Panc1 (cell line): ENCODE measurements at regions not wholly inside any gene's neighbourhood (a gene's known extent, or its start where the extent isn't known, plus 50 kb on each side); places are given as distances from the start of the nearest gene placed in this dataset.

ENCODE experiments used
- ATAC-seq: fragments of 200-7000 bp; cut with Tn5 transposase; 2 replicates; pipeline ENCODE4 v1.9.1; 2020; ENCODE audit warnings: mild to moderate bottlenecking, moderate library complexity
- BruUV-seq: library from RNA; stranded (reverse); fragments of 400-500 nt; replicated peaks from 2 replicates; lab custom pipeline; 2021; lab: Mats Ljungman, UMichigan
- CTCF ChIA-PET: fragments of 300-600 bp; sonication (Branson Sonifier 250); formaldehyde crosslinking; loops from one replicate; lab custom pipeline; 2022; ENCODE audit warnings: antibody characterized with exemption; lab: Charles Lee
- POLR2A ChIA-PET: fragments of 300-600 bp; sonication (Branson Sonifier 250); formaldehyde crosslinking; loops from one replicate; lab custom pipeline; 2022; ENCODE audit warnings: antibody characterized with exemption; lab: Charles Lee
- DNase-seq: peaks from one replicate; pipeline ENCODE4 v3.0.0-alpha.2; 2010; ENCODE audit warnings: low read depth, low spot score
- H3K27ac ChIP-seq: 2 replicates; pipeline ENCODE4 v1.5.1; 2011; ENCODE audit warnings: mild to moderate bottlenecking, low read length, inconsistent platforms
- H3K27me3 ChIP-seq: fragments of 200-500 bp; sonication (Bioruptor generic); 2 replicates; pipeline ENCODE4 v1.6.0; 2014; ENCODE audit warnings: low read length, inconsistent platforms; ENCODE audit not compliant: control insufficient read depth, insufficient read depth
- H3K36me3 ChIP-seq: fragments of 200-500 bp; sonication (Bioruptor generic); 2 replicates; pipeline ENCODE4 v1.5.1; 2014; ENCODE audit warnings: inconsistent platforms, mild to moderate bottlenecking, low read length, moderate library complexity; ENCODE audit not compliant: control insufficient read depth, insufficient read depth
- H3K4me1 ChIP-seq: 2 replicates; pipeline ENCODE4 v1.5.1; 2011; ENCODE audit warnings: inconsistent platforms, mild to moderate bottlenecking, low read length, moderate library complexity; ENCODE audit not compliant: control insufficient read depth, insufficient read depth
- H3K4me3 ChIP-seq, 2 experiments: 2 replicates each; pipeline ENCODE4 v1.5.1; 2011 to 2012; ENCODE audit warnings: low read depth in 2 of 2, low read length in 2 of 2, mild to moderate bottlenecking in 2 of 2, inconsistent platforms in 1 of 2, moderate library complexity in 1 of 2
- H3K9me3 ChIP-seq: fragments of 200-500 bp; sonication (Bioruptor generic); 2 replicates; pipeline ENCODE4 v1.5.1; 2014; ENCODE audit warnings: low read depth, mild to moderate bottlenecking, inconsistent platforms, low read length, moderate library complexity; ENCODE audit not compliant: control insufficient read depth, insufficient read depth
- POLR2AphosphoS5 ChIP-seq: IDR thresholded peaks from 2 replicates; pipeline ENCODE4 v1.6.1; 2012; ENCODE audit warnings: mild to moderate bottlenecking, low read depth, low read length, moderate library complexity
- SIN3A ChIP-seq: IDR thresholded peaks from 2 replicates; pipeline ENCODE4 v1.6.1; 2012; ENCODE audit warnings: low read depth, mild to moderate bottlenecking, low read length, moderate library complexity, borderline replicate concordance; ENCODE audit not compliant: insufficient read depth
- TCF7L2 ChIP-seq: IDR thresholded peaks from 2 replicates; pipeline ENCODE4 v1.6.1; 2011; ENCODE audit warnings: mild to moderate bottlenecking, low read depth, low read length, inconsistent platforms
- in situ Hi-C: cut with HindIII; loops from 2 replicates; pipeline ENCODE4 v1.10.0; 2016; ENCODE audit warnings: low sequenced_read_pairs, low pct_unique_long_range_greater_than_20kb
- intact Hi-C: fragments of 100-400 bp; cut with micrococcal nuclease; formaldehyde crosslinking; loops from one replicate; pipeline ENCODE4 v1.10.0; 2022; ENCODE audit not compliant: unreplicated experiment
- TF ChIP-seq, protein P1 (sequence below): fragments of 450-650 bp; IDR thresholded peaks from 2 replicates; pipeline ENCODE4 v1.5.1; 2017; ENCODE audit warnings: mild to moderate bottlenecking
- TF ChIP-seq, protein P2 (sequence below), 2 experiments: IDR thresholded peaks; 2 replicates each; pipeline ENCODE4 v1.6.1; 2011 to 2012; ENCODE audit warnings: low read depth in 2 of 2, control low read depth in 1 of 2, low read length in 1 of 2, mild to moderate bottlenecking in 1 of 2, moderate library complexity in 1 of 2; ENCODE audit not compliant: insufficient read depth in 1 of 2

- in situ Hi-C loops (no loop called here), intact Hi-C loops (no loop called here)
- no peak for TF ChIP-seq TCF7L2
- TF ChIP-seq, protein P1, sequence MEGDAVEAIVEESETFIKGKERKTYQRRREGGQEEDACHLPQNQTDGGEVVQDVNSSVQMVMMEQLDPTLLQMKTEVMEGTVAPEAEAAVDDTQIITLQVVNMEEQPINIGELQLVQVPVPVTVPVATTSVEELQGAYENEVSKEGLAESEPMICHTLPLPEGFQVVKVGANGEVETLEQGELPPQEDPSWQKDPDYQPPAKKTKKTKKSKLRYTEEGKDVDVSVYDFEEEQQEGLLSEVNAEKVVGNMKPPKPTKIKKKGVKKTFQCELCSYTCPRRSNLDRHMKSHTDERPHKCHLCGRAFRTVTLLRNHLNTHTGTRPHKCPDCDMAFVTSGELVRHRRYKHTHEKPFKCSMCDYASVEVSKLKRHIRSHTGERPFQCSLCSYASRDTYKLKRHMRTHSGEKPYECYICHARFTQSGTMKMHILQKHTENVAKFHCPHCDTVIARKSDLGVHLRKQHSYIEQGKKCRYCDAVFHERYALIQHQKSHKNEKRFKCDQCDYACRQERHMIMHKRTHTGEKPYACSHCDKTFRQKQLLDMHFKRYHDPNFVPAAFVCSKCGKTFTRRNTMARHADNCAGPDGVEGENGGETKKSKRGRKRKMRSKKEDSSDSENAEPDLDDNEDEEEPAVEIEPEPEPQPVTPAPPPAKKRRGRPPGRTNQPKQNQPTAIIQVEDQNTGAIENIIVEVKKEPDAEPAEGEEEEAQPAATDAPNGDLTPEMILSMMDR = no peak
- no peak for TF ChIP-seq SIN3A
- TF ChIP-seq, protein P2, sequence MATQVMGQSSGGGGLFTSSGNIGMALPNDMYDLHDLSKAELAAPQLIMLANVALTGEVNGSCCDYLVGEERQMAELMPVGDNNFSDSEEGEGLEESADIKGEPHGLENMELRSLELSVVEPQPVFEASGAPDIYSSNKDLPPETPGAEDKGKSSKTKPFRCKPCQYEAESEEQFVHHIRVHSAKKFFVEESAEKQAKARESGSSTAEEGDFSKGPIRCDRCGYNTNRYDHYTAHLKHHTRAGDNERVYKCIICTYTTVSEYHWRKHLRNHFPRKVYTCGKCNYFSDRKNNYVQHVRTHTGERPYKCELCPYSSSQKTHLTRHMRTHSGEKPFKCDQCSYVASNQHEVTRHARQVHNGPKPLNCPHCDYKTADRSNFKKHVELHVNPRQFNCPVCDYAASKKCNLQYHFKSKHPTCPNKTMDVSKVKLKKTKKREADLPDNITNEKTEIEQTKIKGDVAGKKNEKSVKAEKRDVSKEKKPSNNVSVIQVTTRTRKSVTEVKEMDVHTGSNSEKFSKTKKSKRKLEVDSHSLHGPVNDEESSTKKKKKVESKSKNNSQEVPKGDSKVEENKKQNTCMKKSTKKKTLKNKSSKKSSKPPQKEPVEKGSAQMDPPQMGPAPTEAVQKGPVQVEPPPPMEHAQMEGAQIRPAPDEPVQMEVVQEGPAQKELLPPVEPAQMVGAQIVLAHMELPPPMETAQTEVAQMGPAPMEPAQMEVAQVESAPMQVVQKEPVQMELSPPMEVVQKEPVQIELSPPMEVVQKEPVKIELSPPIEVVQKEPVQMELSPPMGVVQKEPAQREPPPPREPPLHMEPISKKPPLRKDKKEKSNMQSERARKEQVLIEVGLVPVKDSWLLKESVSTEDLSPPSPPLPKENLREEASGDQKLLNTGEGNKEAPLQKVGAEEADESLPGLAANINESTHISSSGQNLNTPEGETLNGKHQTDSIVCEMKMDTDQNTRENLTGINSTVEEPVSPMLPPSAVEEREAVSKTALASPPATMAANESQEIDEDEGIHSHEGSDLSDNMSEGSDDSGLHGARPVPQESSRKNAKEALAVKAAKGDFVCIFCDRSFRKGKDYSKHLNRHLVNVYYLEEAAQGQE (IDR thresholded peaks at IDR 0.05; ENCODE audit: insufficient read depth in 1 of 2, low read depth in 2 of 2, low read length in 1 of 2) = no peak
- no peak for TF ChIP-seq POLR2AphosphoS5
- Histone ChIP-seq H3K4me1 (no peaks in the 10 kb centered on the region), H3K27me3 (0 out of 2 replicates have a peak, but pooled peaks cover 2% of the 10 kb centered on the region), H3K27ac (no peak overlapping the region), H3K9me3 (no peaks in the 10 kb centered on the region), H3K36me3 (no peaks in the 10 kb centered on the region), H3K4me3 (no peak overlapping the region)
- DNase-seq (no peak), ATAC-seq (no peak)
- ChIA-PET POLR2A (no interaction called here), CTCF (no interaction called here)
- BruUV-seq = no TSS peak
Observed at GRCh38 chr7:106358103-106358663, 73.4 kb upstream of the NAMPT start.

- no peak overlapping the region for H3K4me3 ChIP-seq
- H3K27me3 ChIP-seq = 0 out of 2 replicates have a peak, but pooled peaks cover 2% of the 10 kb centered on the region
- TF ChIP-seq, protein P2 (IDR thresholded peaks at IDR 0.05; ENCODE audit: insufficient read depth in 1 of 2, low read depth in 2 of 2, low read length in 1 of 2) = no peak
- TF ChIP-seq TCF7L2 (no peak), POLR2AphosphoS5 (no peak), SIN3A (no peak)
- TF ChIP-seq, protein P1 = no peak
- no peak for DNase-seq
- CTCF ChIA-PET = no interaction called here
- no peaks in the 10 kb centered on the region for H3K4me1 ChIP-seq
- no TSS peak for BruUV-seq
- H3K36me3 ChIP-seq = no peaks in the 10 kb centered on the region
- no peaks in the 10 kb centered on the region for H3K9me3 ChIP-seq
- H3K27ac ChIP-seq = no peak overlapping the region
- ATAC-seq = no peak
- POLR2A ChIA-PET = no interaction called here
- intact Hi-C loops (no loop called here), in situ Hi-C loops (no loop called here)
Observed at GRCh38 chr7:106357675-106358074, 72.9 kb upstream of the NAMPT start.
